Liver (tissue), 8 donors: ENCODE measurements at regions not wholly inside any gene's neighbourhood (a gene's known extent, or its start where the extent isn't known, plus 50 kb on each side); places are given as distances from the start of the nearest gene placed in this dataset.

Source experiments
- DNase-seq: peaks from one replicate; pipeline ENCODE4 v3.0.0-alpha.2; 2017; ENCODE audit warnings: low spot score
- H3K27ac ChIP-seq, 2 donors: one replicate each; pipeline ENCODE4 v1.7.0; 2013; ENCODE audit warnings: inconsistent platforms in 2 of 2, low read length in 2 of 2, control low read depth in 1 of 2, low read depth in 1 of 2, mild to moderate bottlenecking in 1 of 2
- H3K27me3 ChIP-seq, 4 donors: one replicate each; pipeline versions ENCODE4 v1.6.1 to v1.7.0; 2013; ENCODE audit warnings: low read length in 3 of 4, inconsistent platforms in 1 of 4, mild to moderate bottlenecking in 1 of 4, moderate library complexity in 1 of 4; ENCODE audit not compliant: control insufficient read depth in 4 of 4, insufficient read depth in 4 of 4
- H3K36me3 ChIP-seq, 4 donors: one replicate each; pipeline versions ENCODE4 v1.6.1 to v1.7.0; 2013; ENCODE audit warnings: low read length in 3 of 4, mild to moderate bottlenecking in 3 of 4, low read depth in 1 of 4, moderate library complexity in 1 of 4; ENCODE audit not compliant: control insufficient read depth in 4 of 4, insufficient read depth in 3 of 4
- H3K4me1 ChIP-seq, 4 donors: one replicate each; pipeline versions ENCODE4 v1.6.1 to v1.7.0; 2013; ENCODE audit warnings: low read length in 3 of 4, mild to moderate bottlenecking in 3 of 4, moderate library complexity in 1 of 4; ENCODE audit not compliant: control insufficient read depth in 4 of 4, insufficient read depth in 4 of 4
- H3K4me3 ChIP-seq, 3 donors: one replicate each; pipeline versions ENCODE4 v1.6.1 to v1.7.0; 2013; ENCODE audit warnings: low read length in 3 of 3, control low read depth in 1 of 3, low read depth in 1 of 3, mild to moderate bottlenecking in 1 of 3
- H3K9ac ChIP-seq, 2 donors: one replicate each; pipeline ENCODE4 v1.7.0; 2013; ENCODE audit warnings: low read length in 2 of 2, mild to moderate bottlenecking in 2 of 2, moderate library complexity in 2 of 2, control low read depth in 1 of 2, low read depth in 1 of 2
- H3K9me3 ChIP-seq, 4 donors: one replicate each; pipeline versions ENCODE4 v1.6.1 to v1.7.0; 2013; ENCODE audit warnings: low read length in 3 of 4; ENCODE audit not compliant: control insufficient read depth in 4 of 4
- ATF3 ChIP-seq: IDR thresholded peaks from 2 replicates; pipeline ENCODE4 v1.6.1; 2016; ENCODE audit warnings: antibody characterized with exemption
- CTCF ChIP-seq: fragments of 150-350 bp; IDR thresholded peaks from 2 replicates; pipeline ENCODE4 v1.5.1; 2017; ENCODE audit warnings: improper control_type of control experiment, low read depth, low read length; ENCODE audit not compliant: missing input control
- FOXA1 ChIP-seq: IDR thresholded peaks from 2 replicates; pipeline ENCODE4 v1.6.1; 2016; ENCODE audit warnings: antibody characterized with exemption
- FOXA2 ChIP-seq: IDR thresholded peaks from 2 replicates; pipeline ENCODE4 v1.6.1; 2016; ENCODE audit warnings: antibody characterized with exemption
- GABPA ChIP-seq, 2 donors: IDR thresholded peaks in 1 of 2; conservative IDR thresholded peaks in 1 of 2; 2 replicates each; pipeline ENCODE4 v1.6.1; 2016; ENCODE audit warnings: antibody characterized with exemption in 2 of 2, mild to moderate bottlenecking in 1 of 2, moderate library complexity in 1 of 2
- HNF4A ChIP-seq, 2 donors: conservative IDR thresholded peaks; 2 replicates each; pipeline ENCODE4 v1.6.1; 2016; ENCODE audit warnings: antibody characterized with exemption in 2 of 2, mild to moderate bottlenecking in 2 of 2
- HNF4G ChIP-seq: IDR thresholded peaks from 2 replicates; pipeline ENCODE4 v1.6.1; 2016; ENCODE audit warnings: antibody characterized with exemption
- JUND ChIP-seq, 2 donors: IDR thresholded peaks; 2 replicates each; pipeline ENCODE4 v1.6.1; 2016; ENCODE audit warnings: antibody characterized with exemption in 2 of 2
- MAX ChIP-seq: IDR thresholded peaks from 2 replicates; pipeline ENCODE4 v1.6.1; 2016; ENCODE audit warnings: antibody characterized with exemption
- NR2F2 ChIP-seq: IDR thresholded peaks from 2 replicates; pipeline ENCODE4 v1.6.1; 2016; ENCODE audit warnings: antibody characterized with exemption
- RAD21 ChIP-seq, 2 donors: IDR thresholded peaks; 2 replicates each; pipeline ENCODE4 v1.6.1; 2016; ENCODE audit warnings: antibody characterized with exemption in 2 of 2, mild to moderate bottlenecking in 2 of 2
- REST ChIP-seq: IDR thresholded peaks from 2 replicates; pipeline ENCODE4 v1.6.1; 2016; ENCODE audit warnings: antibody characterized with exemption, mild to moderate bottlenecking
- RXRA ChIP-seq, 2 donors: IDR thresholded peaks; 2 replicates each; pipeline ENCODE4 v1.6.1; 2017 to 2018; ENCODE audit warnings: antibody characterized with exemption in 2 of 2, mild to moderate bottlenecking in 1 of 2
- SP1 ChIP-seq: IDR thresholded peaks from 2 replicates; pipeline ENCODE4 v1.6.1; 2018; ENCODE audit warnings: antibody characterized with exemption, mild to moderate bottlenecking
- TAF1 ChIP-seq: conservative IDR thresholded peaks from 2 replicates; pipeline ENCODE4 v1.6.1; 2016; ENCODE audit warnings: antibody characterized with exemption, mild to moderate bottlenecking
- ZBTB33 ChIP-seq: IDR thresholded peaks from 2 replicates; pipeline ENCODE4 v1.6.1; 2016; ENCODE audit warnings: antibody characterized with exemption
- WGBS: extraction: QIAGEN DNeasy Blood & Tissue Kit; methylation state at CpG from one replicate; pipeline ENCODE4 v1.1.7; 2013; 5-methylcytosine and 5-hydroxymethylcytosine counted together
- donor health status: healthy.
- donor health status: healthy.
- donor health status: healthy.
- donor health status: healthy.
- donor health status: healthy.

GRCh38 chr2:160870729-160871465 is 289.3 kb upstream of the TANK start:
- DNase-seq = no peak
- TF ChIP-seq SP1 (no peak), HNF4G (no peak), ATF3 (no peak), RXRA (IDR thresholded peaks at IDR 0.05) (no peak), RAD21 (IDR thresholded peaks at IDR 0.05) (no peak)
- WGBS = 55% methylated on average over 6 of the region's 6 CpGs
- Histone ChIP-seq H3K9ac (no peak overlapping the region), H3K4me3 (no peak overlapping the region), H3K27me3 (no peaks in the 10 kb centered on the region), H3K4me1 (no peaks in the 10 kb centered on the region), H3K36me3 (no peaks in the 10 kb centered on the region), H3K27ac (no peak overlapping the region), H3K9me3 (no peaks in the 10 kb centered on the region)

GRCh38 chr2:160871953-160872352 is 288.3 kb upstream of the TANK start:
- no peaks in the 10 kb centered on the region for H3K9me3 ChIP-seq
- H3K9ac ChIP-seq = no peak overlapping the region
- DNase-seq = no peak
- WGBS = 88% methylated on average over 7 of the region's 7 CpGs
- no peaks in the 10 kb centered on the region for H3K36me3 ChIP-seq
- H3K27me3 ChIP-seq = no peaks in the 10 kb centered on the region
- no peak overlapping the region for H3K27ac ChIP-seq
- TF ChIP-seq MAX = no peak
- no peak for TF ChIP-seq FOXA1
- no peak for TF ChIP-seq REST
- no peak for TF ChIP-seq GABPA (IDR thresholded peaks at IDR 0.05 in 1 of 2, conservative IDR thresholded peaks at IDR 0.05 in 1 of 2)
- no peak for TF ChIP-seq NR2F2
- H3K4me3 ChIP-seq = no peak overlapping the region
- H3K4me1 ChIP-seq = no peaks in the 10 kb centered on the region

GRCh38 chr2:160876029-160876428 is 284.2 kb upstream of the TANK start:
- 90% methylated on average over 2 of the region's 2 CpGs for WGBS
- no peak for DNase-seq
- no peaks in the 10 kb centered on the region for H3K36me3 ChIP-seq
- H3K9me3 ChIP-seq = no peaks in the 10 kb centered on the region
- no peaks in the 10 kb centered on the region for H3K4me1 ChIP-seq
- no peak overlapping the region for H3K27ac ChIP-seq
- H3K4me3 ChIP-seq = no peak overlapping the region
- H3K27me3 ChIP-seq = no peaks in the 10 kb centered on the region
- no peak overlapping the region for H3K9ac ChIP-seq
- TF ChIP-seq HNF4G (no peak), SP1 (no peak), TAF1 (no peak), CTCF (no peak), HNF4A (conservative IDR thresholded peaks at IDR 0.05) (no peak), ZBTB33 (no peak), REST (no peak), RXRA (IDR thresholded peaks at IDR 0.05) (no peak), FOXA2 (no peak), MAX (no peak), JUND (IDR thresholded peaks at IDR 0.05) (no peak)
